Ishikawa (cell line): ENCODE measurements at regions not wholly inside any gene's neighbourhood (a gene's known extent, or its start where the extent isn't known, plus 50 kb on each side); places are given as distances from the start of the nearest gene placed in this dataset.
A peak's percentile ranks its signal among the peaks of the same experiment; 100 is the strongest.

Experiments used
- CEBPB ChIP-seq: IDR thresholded peaks from 2 replicates; pipeline ENCODE4 v1.6.1; 2012
- CREB1 ChIP-seq: IDR thresholded peaks from 2 replicates; pipeline ENCODE4 v1.6.1; 2012; ENCODE audit warnings: low read depth
- EGR1 ChIP-seq: IDR thresholded peaks from 2 replicates; pipeline ENCODE4 v1.6.1; 2012
- EP300 ChIP-seq: IDR thresholded peaks from 2 replicates; pipeline ENCODE4 v1.6.1; 2012; ENCODE audit warnings: borderline replicate concordance
- FOXM1 ChIP-seq: IDR thresholded peaks from 2 replicates; pipeline ENCODE4 v1.6.1; 2012; ENCODE audit warnings: low read depth, borderline replicate concordance
- NFIC ChIP-seq: IDR thresholded peaks from 2 replicates; pipeline ENCODE4 v1.6.1; 2012
- RAD21 ChIP-seq: IDR thresholded peaks from 2 replicates; pipeline ENCODE4 v1.6.1; 2012; ENCODE audit warnings: low read depth
- TAF1 ChIP-seq: IDR thresholded peaks from 2 replicates; pipeline ENCODE4 v1.6.1; 2012; ENCODE audit warnings: low read depth, mild to moderate bottlenecking
- TCF12 ChIP-seq: IDR thresholded peaks from 2 replicates; pipeline ENCODE4 v1.6.1; 2012; ENCODE audit warnings: low read depth
- TEAD4 ChIP-seq: IDR thresholded peaks from 2 replicates; pipeline ENCODE4 v1.6.1; 2012
- YY1 ChIP-seq: IDR thresholded peaks from 2 replicates; pipeline ENCODE4 v1.6.1; 2012; ENCODE audit warnings: low read depth
- ZBTB7A ChIP-seq: IDR thresholded peaks from 2 replicates; pipeline ENCODE4 v1.6.1; 2012; ENCODE audit warnings: low read depth
- TF ChIP-seq, protein P1 (sequence below): IDR thresholded peaks from 2 replicates; pipeline ENCODE4 v1.6.1; 2012
- TF ChIP-seq, protein P2 (sequence below): IDR thresholded peaks from 2 replicates; pipeline ENCODE4 v1.6.1; 2012
- TF ChIP-seq, protein P3 (sequence below): IDR thresholded peaks from 2 replicates; pipeline ENCODE4 v1.6.1; 2012; ENCODE audit warnings: low read depth, mild to moderate bottlenecking

DNA sequence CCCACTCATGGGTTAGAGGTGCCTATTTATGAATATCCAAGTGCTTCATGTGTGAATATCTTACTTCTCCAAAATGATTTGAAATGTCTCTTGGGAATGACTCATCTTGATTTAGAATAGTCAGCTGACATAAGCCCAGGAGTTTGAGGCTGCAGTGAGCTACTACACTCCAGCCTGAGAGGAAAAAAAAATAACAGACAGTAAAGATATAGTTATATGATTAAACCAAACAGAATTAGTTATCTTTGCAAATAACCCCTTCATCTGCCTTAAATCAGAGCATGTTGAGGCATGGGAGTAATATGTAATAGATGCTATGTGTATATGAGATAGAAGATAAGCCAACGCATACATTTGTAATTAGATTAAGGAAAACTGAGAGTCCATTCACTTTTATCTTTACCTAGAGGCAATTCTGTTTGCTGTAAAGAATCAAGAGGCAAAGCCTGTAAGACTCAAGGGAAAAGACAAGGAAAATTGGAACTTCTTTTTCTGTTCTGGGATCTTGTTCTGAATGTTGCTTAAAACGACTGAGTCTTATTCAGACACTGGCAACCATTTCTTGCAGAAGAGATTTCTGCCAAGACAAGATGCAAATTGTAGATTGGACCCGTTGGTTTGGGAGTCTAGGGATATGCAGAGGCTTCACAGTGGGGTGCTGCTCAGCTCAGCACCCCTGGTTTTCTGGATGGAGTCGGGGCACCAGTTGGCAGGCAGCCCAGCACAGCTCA is 104.4 kb downstream of the LIPG start:
- TF ChIP-seq NFIC (no peak), TCF12 (no peak)

DNA sequence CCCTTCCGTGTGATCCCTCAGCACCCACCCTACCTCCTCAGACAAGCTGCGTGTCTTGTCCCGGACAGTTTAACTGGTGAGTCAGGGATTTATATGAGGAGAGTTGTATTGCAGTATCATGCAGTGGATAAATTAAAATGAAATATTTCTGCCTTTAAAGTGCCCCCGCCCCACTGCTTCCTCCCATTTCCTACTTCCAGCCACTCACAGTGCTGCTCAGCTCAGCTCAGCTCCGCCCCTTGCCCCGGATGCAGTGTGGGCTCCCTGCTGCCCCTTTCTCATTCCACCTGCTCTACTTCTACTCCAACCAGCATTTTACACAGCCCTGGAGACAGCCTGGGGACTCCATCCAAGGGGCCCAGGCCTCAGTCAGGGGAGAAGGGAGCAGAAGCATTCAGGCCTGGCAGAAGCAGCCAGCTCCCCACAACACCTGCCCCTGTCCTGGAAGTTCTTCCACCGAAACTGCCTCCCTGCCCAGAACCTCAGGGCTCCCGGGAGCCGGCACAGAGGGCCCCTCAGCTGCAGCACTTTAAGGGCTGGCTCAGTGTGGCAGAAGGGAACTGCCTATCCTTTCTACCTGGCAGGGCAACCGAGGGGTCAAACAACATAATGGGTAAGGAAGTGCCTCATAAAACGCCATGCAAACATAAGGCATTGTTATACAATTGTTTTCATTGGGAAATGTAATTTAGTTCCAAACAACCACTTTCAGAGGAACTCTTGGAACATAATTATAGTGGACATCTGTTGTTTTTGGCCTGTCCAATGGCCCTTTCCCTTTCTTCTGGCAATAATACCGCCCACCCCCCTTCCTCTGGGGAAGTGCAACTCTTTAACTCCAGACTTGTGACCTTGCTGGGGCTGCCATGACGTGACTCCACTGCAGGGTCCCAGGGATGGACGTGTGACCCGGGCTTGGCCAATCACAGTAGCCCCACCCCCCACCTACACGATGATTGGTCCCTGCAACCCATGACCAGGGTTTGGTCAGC is 102.3 kb downstream of the LIPG start:
- TF ChIP-seq, protein P1, sequence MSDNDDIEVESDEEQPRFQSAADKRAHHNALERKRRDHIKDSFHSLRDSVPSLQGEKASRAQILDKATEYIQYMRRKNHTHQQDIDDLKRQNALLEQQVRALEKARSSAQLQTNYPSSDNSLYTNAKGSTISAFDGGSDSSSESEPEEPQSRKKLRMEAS = no peak
- no peak for TF ChIP-seq TEAD4
- TF ChIP-seq RAD21 = no peak
- no peak for TF ChIP-seq YY1
- TF ChIP-seq NFIC = no peak
- TF ChIP-seq, protein P2, sequence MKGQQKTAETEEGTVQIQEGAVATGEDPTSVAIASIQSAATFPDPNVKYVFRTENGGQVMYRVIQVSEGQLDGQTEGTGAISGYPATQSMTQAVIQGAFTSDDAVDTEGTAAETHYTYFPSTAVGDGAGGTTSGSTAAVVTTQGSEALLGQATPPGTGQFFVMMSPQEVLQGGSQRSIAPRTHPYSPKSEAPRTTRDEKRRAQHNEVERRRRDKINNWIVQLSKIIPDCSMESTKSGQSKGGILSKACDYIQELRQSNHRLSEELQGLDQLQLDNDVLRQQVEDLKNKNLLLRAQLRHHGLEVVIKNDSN = peak; percentile 32; the same call in 1 of the 2 replicates
- no peak for TF ChIP-seq CREB1
- no peak for TF ChIP-seq EGR1

DNA sequence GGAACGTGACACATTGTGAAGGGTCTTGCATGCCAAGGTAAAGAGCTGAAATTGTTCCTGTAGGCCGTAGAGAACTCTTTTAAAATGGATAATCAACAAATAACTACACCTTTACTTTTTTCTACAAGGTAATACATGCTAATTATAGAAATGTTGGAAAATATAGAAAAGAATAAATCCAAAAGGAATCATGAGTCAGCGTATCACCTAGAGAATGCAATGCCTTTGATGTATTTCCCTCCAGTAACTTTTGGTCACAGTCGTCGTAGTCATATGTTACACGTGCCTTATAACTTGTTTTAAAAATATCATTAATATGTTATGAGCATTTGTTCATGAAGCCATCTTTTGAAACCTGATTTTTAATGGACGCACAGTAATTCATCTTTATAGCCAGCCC is 100.6 kb downstream of the LIPG start:
- TF ChIP-seq CEBPB = no peak
- TF ChIP-seq TEAD4 = no peak
- no peak for TF ChIP-seq EP300
- TF ChIP-seq ZBTB7A = no peak
- TF ChIP-seq RAD21 = no peak
- TF ChIP-seq, protein P2 = no peak
- no peak for TF ChIP-seq CREB1
- TF ChIP-seq, protein P3, sequence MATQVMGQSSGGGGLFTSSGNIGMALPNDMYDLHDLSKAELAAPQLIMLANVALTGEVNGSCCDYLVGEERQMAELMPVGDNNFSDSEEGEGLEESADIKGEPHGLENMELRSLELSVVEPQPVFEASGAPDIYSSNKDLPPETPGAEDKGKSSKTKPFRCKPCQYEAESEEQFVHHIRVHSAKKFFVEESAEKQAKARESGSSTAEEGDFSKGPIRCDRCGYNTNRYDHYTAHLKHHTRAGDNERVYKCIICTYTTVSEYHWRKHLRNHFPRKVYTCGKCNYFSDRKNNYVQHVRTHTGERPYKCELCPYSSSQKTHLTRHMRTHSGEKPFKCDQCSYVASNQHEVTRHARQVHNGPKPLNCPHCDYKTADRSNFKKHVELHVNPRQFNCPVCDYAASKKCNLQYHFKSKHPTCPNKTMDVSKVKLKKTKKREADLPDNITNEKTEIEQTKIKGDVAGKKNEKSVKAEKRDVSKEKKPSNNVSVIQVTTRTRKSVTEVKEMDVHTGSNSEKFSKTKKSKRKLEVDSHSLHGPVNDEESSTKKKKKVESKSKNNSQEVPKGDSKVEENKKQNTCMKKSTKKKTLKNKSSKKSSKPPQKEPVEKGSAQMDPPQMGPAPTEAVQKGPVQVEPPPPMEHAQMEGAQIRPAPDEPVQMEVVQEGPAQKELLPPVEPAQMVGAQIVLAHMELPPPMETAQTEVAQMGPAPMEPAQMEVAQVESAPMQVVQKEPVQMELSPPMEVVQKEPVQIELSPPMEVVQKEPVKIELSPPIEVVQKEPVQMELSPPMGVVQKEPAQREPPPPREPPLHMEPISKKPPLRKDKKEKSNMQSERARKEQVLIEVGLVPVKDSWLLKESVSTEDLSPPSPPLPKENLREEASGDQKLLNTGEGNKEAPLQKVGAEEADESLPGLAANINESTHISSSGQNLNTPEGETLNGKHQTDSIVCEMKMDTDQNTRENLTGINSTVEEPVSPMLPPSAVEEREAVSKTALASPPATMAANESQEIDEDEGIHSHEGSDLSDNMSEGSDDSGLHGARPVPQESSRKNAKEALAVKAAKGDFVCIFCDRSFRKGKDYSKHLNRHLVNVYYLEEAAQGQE = no peak
- no peak for TF ChIP-seq NFIC
- TF ChIP-seq EGR1 = no peak
- TF ChIP-seq YY1 = no peak
- no peak for TF ChIP-seq FOXM1
- TF ChIP-seq, protein P1 = no peak

DNA sequence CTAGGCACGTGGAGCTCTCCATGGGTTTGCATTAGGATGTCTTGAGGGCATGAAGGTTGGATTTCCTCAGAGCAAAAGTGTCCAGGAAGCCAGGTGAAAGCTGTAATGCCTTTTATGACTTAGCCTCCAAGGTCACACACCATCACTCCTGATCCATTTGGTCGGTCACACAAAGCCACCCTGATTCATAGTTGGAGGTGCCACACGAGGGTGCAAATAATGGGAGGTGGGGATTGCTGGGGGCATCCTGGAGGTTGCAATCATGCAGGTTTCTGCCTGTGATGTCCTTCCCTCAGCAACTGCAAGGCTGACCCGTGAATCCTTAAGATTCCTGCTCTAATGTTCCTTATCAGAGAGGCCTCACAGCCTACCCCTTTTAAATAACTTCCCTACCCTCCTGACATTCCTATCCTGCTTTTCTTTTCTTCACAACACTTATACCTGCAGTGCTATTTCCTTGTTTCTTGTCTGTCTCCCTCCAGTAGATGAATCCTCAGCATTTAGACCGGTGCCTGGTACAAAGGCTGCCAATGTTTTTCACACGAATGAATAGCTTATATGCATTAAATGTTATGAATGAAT is 97.1 kb downstream of the LIPG start:
- TF ChIP-seq TAF1 (no peak), NFIC (no peak), TEAD4 (no peak), ZBTB7A (no peak), TCF12 (no peak), YY1 (no peak), RAD21 (no peak), CREB1 (no peak), FOXM1 (no peak), EGR1 (no peak), CEBPB (no peak), EP300 (no peak)
- TF ChIP-seq, protein P2 = no peak
- TF ChIP-seq, protein P1 = no peak
- TF ChIP-seq, protein P3 = no peak

DNA sequence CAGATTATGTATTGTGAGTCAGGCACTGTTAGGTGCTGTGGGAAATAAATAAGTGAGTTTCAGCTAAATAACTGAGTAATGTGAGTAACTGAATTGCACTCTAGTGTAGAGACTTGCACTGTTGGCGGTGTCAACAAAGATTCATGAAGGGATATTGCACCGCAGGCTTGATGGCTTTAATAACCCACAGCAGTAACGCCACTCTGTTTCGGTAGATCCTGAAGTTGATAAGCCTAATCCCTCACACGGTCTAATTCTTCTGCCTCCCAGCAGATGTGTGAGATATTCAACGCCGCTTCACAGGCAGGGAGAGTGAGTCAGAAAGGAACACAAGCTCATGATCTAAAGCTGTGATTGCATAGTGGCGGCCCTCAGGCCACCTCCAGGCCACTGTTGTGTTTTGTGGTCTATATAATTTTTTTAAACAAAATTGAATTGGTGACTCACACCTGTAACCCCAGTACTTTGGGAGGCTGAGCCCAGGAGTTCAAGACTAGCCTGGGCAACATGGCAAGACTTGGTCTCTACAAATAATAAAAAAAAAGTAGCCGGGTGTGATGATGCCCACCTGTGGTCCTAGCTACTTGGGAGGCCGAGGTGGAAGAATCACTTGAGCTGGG is 94.3 kb downstream of the LIPG start:
- TF ChIP-seq, protein P1 = peak; percentile 25; the same call in 1 of the 2 replicates
- peak; percentile 5; the same call in 1 of the 2 replicates for TF ChIP-seq CEBPB
- TF ChIP-seq TCF12 = peak; percentile 73
- no peak for TF ChIP-seq EGR1
- peak; percentile 69 for TF ChIP-seq EP300
